Stimulated activated CD4-positive, alpha-beta T cell treated with anti-CD3 and anti-CD28 coated beads, TNF-alpha, amount 100 ng/mL, for 24 hours (primary cell): ENCODE measurements at regions not wholly inside any gene's neighbourhood (a gene's known extent, or its start where the extent isn't known, plus 50 kb on each side); places are given as distances from the start of the nearest gene placed in this dataset.

Experiments
- DNase-seq, 3 experiments: peaks; one replicate each; pipeline ENCODE4 v3.0.0-alpha.2; 2020; ENCODE audit warnings: low read depth in 3 of 3

- DNase-seq = no peak
Measured at GRCh38 chr10:44198780-44199097, 186.2 kb downstream of the CXCL12 start.

GRCh38 chr10:44198096-44198779, 186.7 kb downstream of the CXCL12 start:
- no peak for DNase-seq

DNA sequence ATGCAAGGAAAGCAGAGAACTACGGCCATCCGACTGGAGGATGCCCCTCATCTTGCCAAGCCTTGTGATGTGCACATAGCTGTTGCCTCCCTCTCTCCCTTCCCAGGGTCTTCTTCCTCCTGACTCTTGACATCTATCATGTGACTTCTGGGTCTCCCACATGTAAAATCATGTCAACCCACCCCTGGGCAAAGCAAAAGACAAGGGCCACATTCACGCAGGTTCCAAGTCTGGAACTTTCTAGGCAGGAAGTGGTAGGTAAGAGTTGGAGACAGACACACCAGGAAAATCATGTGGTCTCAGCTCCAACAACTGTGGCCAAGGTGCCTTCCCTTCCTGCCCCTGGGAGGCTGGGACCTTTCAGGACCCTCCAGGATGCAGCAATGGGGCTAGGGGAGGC, 187.3 kb downstream of the CXCL12 start:
- no peak for DNase-seq

DNA sequence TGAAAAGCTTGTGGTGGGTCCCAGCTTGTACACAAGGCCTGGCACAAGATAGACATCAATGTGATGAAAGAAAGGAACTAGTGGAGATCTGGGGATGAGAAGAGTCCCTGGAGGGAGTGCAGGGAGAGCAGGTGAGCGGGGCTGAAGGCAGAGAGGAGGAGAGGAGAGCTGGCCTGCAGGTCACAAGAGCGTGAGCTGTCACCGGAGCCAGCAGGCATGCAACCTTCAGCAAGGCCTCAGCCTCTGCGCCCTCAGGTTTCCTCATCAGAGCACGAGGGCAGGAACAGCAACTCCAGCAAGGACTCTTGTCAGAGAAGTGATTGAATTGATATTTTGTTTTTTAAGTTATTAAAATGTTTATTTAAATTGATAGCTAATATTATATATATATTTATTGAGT, 188.6 kb downstream of the CXCL12 start:
- DNase-seq = no peak

GRCh38 chr10:44196008-44196320, 188.9 kb downstream of the CXCL12 start:
- DNase-seq = no peak

DNA sequence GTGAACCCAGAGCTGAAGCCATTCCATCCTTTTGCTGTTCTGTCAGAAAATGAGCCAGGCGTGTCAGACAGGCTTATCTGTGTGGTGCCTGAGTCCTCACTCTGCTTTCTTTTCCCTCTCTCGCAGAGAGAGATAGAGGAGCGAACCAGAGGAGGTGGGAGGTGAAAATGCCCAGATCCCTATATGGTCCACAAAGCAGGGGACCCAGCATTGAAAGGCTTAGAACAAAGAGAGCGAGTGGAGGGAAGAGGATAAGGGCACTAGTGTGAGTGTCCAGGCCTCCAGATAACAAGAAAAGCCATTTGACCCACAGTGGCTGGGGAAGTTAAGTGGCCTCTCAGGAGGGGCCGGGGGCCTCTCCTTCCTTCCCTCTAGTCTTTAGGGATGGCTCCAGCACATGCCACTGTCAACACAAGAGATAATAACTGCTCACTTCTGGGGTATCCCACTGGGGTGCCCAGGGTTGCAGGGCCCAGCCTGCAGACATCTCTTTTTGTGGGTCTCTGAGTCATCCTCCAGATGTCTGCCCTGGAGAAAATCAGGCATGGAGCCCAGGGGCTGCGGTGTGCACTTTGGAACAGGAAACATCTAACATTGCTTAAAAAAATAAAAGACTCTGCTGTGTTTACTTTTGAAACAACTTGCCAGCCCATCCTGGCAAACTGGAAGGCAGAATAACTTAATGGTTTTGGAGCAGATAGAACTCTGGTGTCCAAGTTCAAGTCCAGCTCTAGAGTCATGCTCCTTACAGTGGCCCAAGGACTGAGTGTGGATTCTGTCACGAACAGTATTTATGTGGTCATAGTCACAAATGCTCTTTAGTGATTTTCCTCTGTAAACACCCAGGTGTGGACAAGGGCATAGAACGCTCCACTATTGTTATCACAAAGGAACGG, 189.5 kb downstream of the CXCL12 start:
- DNase-seq = no peak

DNA sequence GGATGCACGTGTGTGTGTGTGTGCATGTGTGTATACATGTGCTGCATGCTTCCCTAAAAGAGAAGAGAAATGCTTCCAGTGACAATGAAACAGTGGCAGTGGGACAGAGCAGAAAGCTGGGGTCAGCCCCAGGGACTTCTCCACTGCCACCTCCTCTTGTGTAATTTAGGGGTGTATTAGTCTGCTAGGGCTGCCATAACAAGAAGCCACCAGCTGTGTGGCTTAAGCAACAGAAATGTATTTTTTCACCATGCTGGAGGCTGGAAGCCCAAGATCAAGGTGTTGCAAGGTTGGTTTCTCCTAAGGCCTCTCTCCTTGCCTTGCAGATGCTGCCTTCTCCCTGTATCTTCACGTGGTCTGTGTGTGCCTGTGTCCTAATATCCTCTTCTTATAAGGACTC, 190.5 kb downstream of the CXCL12 start:
- DNase-seq = no peak

DNA sequence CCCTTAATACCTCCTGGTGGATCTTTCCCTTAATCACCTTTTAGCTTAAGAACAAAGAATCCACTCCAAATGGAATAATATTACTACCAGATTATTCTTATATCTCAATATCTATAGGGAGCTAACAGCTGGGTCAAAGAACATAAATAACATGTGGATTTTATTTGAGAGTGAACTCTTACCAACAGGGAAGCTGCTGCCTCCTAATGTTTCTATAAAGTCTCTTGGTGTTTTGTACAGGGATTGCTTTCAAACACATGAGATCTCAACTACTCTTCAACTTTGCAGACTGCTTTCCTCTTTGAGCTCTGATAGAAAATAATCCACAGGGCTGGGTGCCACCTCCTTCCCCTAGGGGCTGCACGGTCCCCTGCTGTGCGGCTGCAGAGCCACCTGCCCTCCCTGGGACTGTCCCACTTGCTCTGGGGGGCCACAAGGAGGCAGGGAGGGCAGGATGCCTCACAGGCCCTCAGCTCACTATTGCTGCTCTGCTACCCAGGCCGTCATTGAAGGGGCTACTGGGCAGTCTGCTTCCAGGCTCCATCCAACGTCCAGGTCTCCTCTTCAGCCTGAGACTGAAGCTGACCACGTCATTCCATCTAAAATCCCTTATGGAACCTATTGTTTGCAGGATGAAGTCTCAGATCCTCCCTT, 191.2 kb downstream of the CXCL12 start:
- no peak for DNase-seq

GRCh38 chr10:44193166-44193565, 191.7 kb downstream of the CXCL12 start:
- DNase-seq = no peak

GRCh38 chr10:44192435-44192834, 192.5 kb downstream of the CXCL12 start:
- DNase-seq = no peak

GRCh38 chr10:44190541-44190940, 194.4 kb downstream of the CXCL12 start:
- DNase-seq = no peak

DNA sequence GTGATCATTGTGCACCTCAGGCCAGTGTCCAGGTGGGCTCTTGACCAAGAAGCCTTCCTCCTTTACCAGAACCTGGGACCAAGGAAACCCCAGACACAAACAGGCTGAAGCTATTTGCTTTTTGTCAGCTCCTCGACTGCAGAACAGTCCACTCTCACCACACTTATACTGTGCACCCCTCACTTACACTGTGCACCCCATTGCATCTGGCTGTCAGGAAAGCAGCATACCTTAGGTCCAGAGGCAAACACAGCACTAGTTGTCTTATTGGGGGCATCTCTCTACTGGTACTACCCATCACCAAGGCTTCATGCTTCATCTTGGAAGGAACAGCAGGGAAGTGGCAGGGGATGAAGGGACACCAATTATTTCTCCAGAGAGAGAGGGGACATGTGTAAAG, 198.1 kb downstream of the CXCL12 start:
- DNase-seq = no peak

GRCh38 chr10:44186150-44186549, 198.7 kb downstream of the CXCL12 start:
- DNase-seq = no peak

- DNase-seq = no peak
Measured at GRCh38 chr10:44185315-44185666, 199.6 kb downstream of the CXCL12 start.

DNA sequence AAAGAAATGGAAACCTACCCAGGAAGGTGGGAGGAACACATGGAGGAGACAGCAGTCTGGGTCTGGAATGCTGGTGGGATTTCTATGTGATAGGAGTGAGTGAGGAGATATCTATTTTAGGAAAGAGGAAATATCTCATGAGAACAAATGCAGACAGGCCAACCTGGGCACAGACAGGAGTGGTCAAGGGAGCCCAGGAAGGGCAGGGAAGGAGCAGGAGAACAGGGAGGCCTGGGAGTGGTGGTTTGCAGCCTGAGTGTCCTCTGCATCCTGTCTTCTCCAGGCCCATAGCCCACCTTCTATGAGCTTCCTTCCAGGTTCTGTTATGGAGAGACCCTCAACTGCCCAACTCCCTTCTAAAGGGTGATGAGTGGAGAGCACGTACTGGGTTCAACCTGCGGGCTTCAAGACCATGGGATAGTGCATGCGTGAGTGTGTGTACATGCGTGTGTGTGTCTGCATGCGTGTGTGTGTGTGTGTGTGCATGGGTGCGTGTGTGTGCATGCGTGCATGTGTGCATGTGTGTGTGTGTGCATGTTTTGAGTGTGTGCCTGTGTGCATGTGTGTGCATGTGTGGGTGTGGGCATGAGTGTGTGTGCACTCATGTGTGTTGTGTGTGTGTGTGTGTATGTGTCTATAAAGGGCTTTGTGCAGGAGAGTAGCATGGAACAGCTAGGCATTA, 200.1 kb downstream of the CXCL12 start:
- DNase-seq = no peak

DNA sequence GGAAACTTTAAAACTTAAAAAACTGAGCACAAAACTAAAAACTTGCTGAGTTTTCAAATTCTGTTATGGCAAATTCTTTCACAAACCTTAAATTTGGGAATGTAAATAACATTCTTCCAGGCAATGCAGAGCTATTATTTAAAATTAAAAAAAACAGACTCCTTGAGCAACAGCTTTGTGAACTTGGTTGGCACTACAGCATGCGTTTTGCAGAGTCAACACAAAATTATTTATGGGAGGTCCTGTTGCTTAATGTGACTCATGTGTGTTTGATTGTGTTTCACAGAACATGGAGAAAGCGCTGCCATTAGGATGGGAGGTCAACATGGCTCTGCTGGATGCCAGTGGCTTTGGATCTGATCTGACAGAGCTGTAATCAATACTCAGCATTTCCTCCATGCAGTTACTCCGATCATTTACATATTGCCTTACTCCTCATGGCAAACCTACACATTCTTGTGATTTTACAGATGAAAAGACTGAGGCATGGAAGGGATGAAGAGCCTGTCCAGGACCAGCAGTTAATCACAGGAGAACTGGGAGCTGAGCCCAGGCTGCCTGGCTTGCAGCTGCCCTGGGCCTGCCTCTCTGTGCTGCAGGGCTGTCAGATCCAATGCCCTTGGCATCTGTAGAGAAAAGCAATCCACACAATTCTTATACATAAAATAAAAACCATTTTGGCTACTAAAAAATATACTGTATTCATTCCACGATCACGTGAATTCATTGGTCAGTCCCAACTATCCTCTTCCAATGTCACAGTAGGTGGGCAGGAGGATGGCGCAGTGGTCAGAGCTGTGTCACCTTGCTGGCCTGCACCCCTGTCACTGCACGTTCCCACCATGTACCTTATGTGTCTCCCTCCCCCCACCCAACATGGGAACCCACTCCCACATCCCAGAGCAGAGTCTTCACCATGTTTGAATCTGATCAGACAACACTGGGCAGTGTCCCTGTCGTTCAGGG, 200.9 kb downstream of the CXCL12 start:
- DNase-seq = no peak

DNA sequence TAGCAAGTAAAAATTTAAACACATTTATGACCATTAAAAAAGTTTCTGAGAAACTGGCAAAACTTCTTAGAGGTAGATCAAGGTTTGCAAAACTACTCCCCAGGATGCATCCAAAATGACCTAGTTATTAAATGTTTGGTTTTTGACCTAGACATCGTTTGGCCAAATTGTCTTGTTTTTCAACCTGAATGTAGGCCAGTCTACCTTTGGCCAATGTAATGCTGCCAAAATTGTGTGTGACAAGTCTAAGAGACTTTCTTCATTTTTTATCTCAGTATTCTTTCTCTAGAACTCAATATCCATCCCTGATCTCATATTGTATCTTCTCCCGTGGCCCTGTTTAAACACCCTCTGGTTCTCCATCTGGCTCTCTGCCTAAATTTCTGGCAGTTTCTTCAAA, 202.0 kb downstream of the CXCL12 start:
- DNase-seq = no peak

- DNase-seq = no peak
Measured at GRCh38 chr10:44180321-44181168, 204.4 kb downstream of the CXCL12 start.

DNA sequence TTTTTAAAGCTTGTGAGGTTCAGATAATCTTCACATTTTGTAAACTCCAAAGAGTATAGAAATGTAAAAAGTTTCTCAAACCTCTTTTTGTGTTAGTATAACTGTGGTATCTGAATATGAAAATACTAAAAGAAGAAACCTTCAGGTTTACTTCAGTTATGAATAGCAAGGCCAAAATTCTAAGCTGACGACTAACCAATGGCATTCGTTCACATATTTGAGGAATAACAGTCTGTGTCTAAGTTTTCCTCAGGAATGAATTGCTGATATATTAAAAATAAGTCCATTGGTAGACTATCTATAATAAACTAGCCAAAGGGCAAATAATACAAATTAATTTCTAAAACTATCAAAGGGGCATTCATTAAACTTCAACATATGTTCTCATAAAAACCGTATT, 206.0 kb downstream of the CXCL12 start:
- DNase-seq = no peak

GRCh38 chr10:44178281-44178680, 206.6 kb downstream of the CXCL12 start:
- DNase-seq = no peak
